HG02763 (cell line): ENCODE measurements at regions not wholly inside any gene's neighbourhood (a gene's known extent, or its start where the extent isn't known, plus 50 kb on each side); places are given as distances from the start of the nearest gene placed in this dataset.
A peak's percentile ranks its signal among the peaks of the same experiment; 100 is the strongest.
"Not testable (repeated sequence)": the region's sequence is repeated elsewhere in the genome, so short reads cannot be mapped to it uniquely, and the experiment has no call there.

Source experiments
- ATAC-seq: cut with Tn5 transposase; IDR thresholded peaks from one replicate; pipeline ENCODE4 v1.9.1; 2021; ENCODE audit warnings: mild to moderate bottlenecking, moderate library complexity; ENCODE audit not compliant: unreplicated experiment

DNA sequence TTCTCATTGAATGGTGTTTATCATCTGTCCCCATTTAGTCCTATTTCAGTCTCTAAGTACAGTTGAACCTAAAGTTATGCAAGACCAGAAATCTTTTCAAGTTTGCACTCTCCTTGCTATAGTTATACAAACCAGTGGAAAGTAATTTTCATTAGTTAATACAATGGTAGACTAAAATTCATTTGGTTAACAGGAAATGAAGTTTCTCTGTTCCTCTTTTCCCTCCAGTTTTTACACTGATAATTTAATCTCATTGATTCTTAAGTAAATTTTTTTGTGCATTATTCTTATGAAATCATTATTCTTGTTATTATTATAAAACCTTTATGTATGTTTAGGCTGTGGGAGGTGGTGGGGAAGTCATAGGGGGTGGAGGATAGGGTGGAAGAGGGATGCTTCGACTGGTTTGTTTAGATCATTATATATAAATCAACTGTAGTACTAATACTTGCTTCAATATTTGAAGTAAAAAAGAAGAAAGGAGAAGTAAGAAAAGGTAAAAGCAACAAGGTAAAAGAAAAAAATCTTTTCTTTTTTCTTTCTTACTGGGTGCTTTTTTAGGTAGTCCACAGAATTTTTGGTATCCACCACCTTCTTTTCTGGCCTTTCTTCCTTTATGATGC is 104.1 kb downstream of the GPR85 start:
- ATAC-seq = peak; percentile 73

DNA sequence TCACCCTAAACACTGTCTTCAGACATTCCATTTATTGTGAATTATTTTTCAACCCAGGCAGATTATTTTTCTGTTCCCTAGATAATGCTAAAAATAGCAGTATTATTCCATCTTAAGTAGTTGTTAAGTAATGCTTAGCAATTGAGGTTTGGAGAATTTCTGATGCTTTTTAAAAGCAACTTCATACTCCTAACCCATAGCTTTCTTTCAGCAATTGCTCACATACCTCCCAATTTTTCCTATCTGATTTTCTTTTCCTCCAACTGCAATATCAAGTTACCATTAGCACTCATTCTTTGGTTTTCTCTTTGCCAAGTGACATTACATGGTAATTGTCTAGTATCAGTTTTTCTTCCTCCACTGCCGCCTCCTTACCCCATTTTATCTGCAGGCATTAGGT is 104.7 kb downstream of the GPR85 start:
- peak; percentile 7 for ATAC-seq

- ATAC-seq = not testable (repeated sequence)
Measured at GRCh38 chr7:112979055-112979454, 107.6 kb downstream of the GPR85 start.

GRCh38 chr7:112977244-112977955 is 109.2 kb downstream of the GPR85 start:
- not testable (repeated sequence) for ATAC-seq

GRCh38 chr7:112970771-112971170 is 115.9 kb downstream of the GPR85 start:
- no peak for ATAC-seq

- ATAC-seq = no peak
Measured at GRCh38 chr7:112969946-112970345, 116.7 kb downstream of the GPR85 start.

- ATAC-seq = no peak
Measured at GRCh38 chr7:112965506-112965905, 121.1 kb downstream of the GPR85 start.

GRCh38 chr7:112963634-112964033 is 123.0 kb downstream of the GPR85 start:
- no peak for ATAC-seq

GRCh38 chr7:112962815-112963214 is 123.8 kb downstream of the GPR85 start:
- no peak for ATAC-seq

DNA sequence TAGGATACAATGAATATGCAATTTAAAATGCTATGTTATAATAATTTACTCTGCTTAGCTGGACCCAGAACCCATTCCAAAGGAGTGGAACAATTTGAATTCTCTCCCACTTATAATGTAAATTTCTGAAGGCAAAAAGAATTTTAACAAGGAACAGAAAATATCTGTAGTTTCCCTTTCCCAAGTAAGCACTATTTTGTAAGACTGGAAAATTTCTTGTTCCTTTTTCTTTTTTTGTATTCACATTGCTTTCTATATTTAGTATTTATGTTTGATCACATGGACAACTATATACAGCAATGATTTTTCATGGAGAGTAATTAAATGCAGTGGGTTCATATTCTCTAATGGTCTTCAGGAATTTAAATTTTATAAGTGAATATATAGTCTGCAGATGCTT is 127.4 kb downstream of the GPR85 start:
- ATAC-seq = no peak

- no peak for ATAC-seq
Measured at GRCh38 chr7:112958775-112959174, 127.9 kb downstream of the GPR85 start.

- ATAC-seq = no peak
Measured at GRCh38 chr7:112957901-112958300, 128.7 kb downstream of the GPR85 start.

DNA sequence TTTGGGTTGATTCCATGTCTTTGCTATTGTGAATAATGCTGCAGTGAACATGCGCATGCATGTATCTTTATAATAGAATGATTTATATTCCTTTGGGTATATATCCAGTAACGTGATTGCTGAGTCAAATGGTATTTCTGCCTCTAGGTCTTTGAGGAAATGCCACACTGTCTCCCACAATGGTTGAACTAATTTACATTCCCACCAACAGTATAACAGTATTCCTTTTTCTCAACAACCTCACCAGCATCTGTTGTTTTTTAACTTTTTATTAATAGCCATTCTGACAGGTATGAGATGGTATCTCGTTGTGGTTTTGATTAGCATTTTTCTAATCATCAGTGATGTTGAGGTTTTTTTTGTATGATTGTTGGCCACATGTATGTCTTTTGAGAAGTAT is 133.6 kb downstream of the GPR85 start:
- ATAC-seq = not testable (repeated sequence)

GRCh38 chr7:112951070-112951469 is 135.6 kb downstream of the GPR85 start:
- no peak for ATAC-seq

GRCh38 chr7:112949682-112950081 is 136.9 kb downstream of the GPR85 start:
- not testable (repeated sequence) for ATAC-seq

DNA sequence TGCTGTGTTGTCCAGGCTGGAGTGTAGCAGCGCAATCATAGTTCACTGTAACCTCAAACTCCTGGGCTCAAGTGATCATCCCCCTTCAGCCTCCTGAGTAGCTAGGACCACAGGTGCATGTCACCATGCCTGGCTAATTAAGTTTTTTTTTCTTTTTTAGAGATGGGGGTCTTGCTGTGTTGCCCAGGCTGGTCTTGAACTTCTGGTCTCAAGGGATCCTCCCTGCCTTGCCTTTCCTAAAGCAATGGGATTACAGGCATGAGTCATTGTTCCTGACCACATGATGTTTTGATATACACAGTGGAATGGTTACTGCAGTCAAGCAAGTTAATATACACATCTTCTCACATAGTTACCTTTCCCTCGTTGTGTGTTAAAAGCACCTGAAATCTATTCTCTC is 140.3 kb downstream of the GPR85 start:
- ATAC-seq = no peak

DNA sequence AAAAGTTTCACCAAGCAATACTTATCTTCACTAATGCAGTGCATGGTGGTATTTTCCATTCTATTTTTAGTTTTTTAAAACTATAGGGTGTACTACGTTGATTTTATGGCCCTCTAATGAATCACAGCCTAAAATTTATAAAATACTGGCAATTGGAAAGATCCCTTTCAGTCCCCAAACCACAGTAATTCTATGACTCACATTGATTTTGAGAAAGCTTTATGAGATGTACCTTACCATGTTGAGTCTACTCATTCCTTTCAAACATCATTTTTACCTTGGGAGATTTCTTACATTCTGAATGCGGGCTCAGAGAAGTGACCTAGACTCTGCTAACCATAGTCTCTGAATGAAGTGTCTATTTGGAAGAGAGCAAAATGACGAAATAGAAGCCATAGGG is 141.6 kb downstream of the GPR85 start:
- no peak for ATAC-seq

GRCh38 chr7:112942981-112943380 is 143.6 kb downstream of the GPR85 start:
- no peak for ATAC-seq

DNA sequence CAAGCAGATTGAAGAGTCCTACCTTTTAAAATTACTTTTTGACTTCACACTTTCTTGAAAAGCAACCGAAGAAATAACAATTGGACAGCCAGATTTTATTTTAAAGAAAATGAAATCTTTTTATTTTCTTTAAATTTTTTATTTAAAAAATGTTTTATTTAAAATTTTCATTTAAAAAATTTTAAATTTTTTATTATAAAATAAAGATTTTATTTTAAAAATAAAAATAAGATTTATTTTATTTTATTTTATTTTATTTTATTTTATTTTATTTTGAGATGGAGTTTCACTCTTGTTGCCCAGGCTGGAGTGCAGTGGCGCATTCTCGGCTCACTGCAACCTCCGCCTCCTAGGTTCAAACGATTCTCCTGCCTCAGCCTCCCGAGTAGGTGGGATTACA is 144.5 kb downstream of the GPR85 start:
- ATAC-seq = not testable (repeated sequence)

- ATAC-seq = peak; percentile 33
Measured at GRCh38 chr7:112940314-112940732, 146.3 kb downstream of the GPR85 start.

DNA sequence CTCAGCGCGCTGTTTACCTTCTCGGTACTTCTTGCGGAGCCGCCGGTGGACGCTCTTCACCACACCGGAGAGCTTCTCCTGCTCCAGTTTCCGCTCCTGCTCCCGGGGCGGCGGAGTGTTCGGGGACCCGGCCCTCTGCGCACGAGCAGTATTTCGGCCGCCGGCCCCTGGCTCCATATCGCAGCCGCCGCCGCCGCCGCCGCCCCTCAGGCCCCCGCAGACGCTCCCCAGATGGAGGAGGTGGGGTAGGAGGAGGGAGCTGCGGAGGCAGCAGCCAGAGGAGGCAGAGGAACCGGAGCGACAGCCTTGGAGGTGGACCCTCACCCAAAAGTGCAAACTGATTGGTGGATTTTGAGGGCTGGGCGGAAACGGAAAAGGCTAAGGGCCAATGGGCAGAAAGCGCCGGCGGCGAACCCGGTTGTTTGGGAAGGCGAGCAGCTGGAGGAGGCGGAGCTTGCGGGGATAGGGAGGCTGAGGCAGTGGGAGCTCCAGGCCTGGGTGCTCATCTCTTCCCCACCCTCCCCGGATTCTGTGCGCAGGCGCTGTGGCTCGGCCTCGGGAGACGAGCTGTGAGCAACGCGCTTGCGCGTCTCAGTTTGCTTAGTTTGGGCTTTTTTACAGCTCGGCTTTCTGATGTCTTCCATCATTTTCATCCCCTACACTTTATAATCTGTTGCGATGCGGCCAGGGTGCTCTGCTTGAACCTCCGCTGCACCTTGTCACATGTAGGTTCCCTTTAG is 146.9 kb downstream of the GPR85 start:
- ATAC-seq = peak; percentile 98
